Hepatocyte (in vitro differentiated cells): ENCODE measurements at regions not wholly inside any gene's neighbourhood (a gene's known extent, or its start where the extent isn't known, plus 50 kb on each side); places are given as distances from the start of the nearest gene placed in this dataset.

Source experiments
- DNase-seq: peaks from one replicate; pipeline ENCODE4 v3.0.0-alpha.2; 2016; ENCODE audit warnings: low spot score
- H2AFZ ChIP-seq: fragments of 200-600 bp; sonication (generic); 2 replicates; pipeline ENCODE4 v1.6.0; 2016; ENCODE audit warnings: antibody characterized with exemption, mild to moderate bottlenecking
- H3K27ac ChIP-seq: fragments of 200-600 bp; sonication (generic); 2 replicates; pipeline ENCODE4 v1.5.1; 2016; ENCODE audit warnings: mild to moderate bottlenecking
- H3K27me3 ChIP-seq: fragments of 200-600 bp; sonication (generic); 2 replicates; pipeline ENCODE4 v1.6.1; 2016
- H3K36me3 ChIP-seq: fragments of 200-600 bp; sonication (generic); replicated peaks from 2 replicates; pipeline ENCODE4 v1.5.1; 2016; ENCODE audit warnings: low read depth; ENCODE audit not compliant: insufficient read depth
- H3K4me1 ChIP-seq: fragments of 200-600 bp; sonication (generic); 2 replicates; pipeline ENCODE4 v1.5.1; 2016; ENCODE audit warnings: mild to moderate bottlenecking, moderate library complexity; ENCODE audit not compliant: insufficient read depth
- H3K4me2 ChIP-seq: fragments of 200-600 bp; sonication (generic); 2 replicates; pipeline ENCODE4 v1.6.0; 2016
- H3K4me3 ChIP-seq: fragments of 200-600 bp; sonication (generic); 2 replicates; pipeline ENCODE4 v1.5.1; 2016; ENCODE audit warnings: mild to moderate bottlenecking
- H3K79me2 ChIP-seq: fragments of 200-600 bp; sonication (generic); 2 replicates; pipeline ENCODE4 v1.6.0; 2017; ENCODE audit warnings: mild to moderate bottlenecking
- H3K9me2 ChIP-seq: fragments of 200-600 bp; sonication (generic); replicated peaks from 2 replicates; pipeline ENCODE4 v1.6.0; 2017; ENCODE audit warnings: mild to moderate bottlenecking; ENCODE audit not compliant: insufficient read depth
- H3K9me3 ChIP-seq: fragments of 200-600 bp; sonication (generic); 2 replicates; pipeline ENCODE4 v1.5.1; 2016; ENCODE audit warnings: low read depth, mild to moderate bottlenecking
- H4K20me1 ChIP-seq: fragments of 200-600 bp; sonication (generic); 2 replicates; pipeline ENCODE4 v1.6.0; 2016; ENCODE audit warnings: mild to moderate bottlenecking; ENCODE audit not compliant: insufficient read depth, poor library complexity, severe bottlenecking
- CTCF ChIP-seq: fragments of 200-600 bp; sonication (generic); IDR thresholded peaks from 2 replicates; pipeline ENCODE4 v1.5.1; 2016; ENCODE audit warnings: antibody characterized with exemption, mild to moderate bottlenecking; ENCODE audit not compliant: poor library complexity
- EZH2 ChIP-seq: fragments of 200-600 bp; sonication (generic); IDR thresholded peaks from 2 replicates; pipeline ENCODE4 v1.6.1; 2016; ENCODE audit warnings: antibody characterized with exemption, mild to moderate bottlenecking, borderline replicate concordance
- EZH2phosphoT487 ChIP-seq: fragments of 200-600 bp; sonication (generic); IDR thresholded peaks from one replicate; pipeline ENCODE4 v1.6.1; 2018; ENCODE audit warnings: antibody characterized with exemption, mild to moderate bottlenecking, low read depth, moderate library complexity; ENCODE audit not compliant: unreplicated experiment, severe bottlenecking
- WGBS: methylation state at CpG from one replicate; pipeline ENCODE4 v1.1.6; 2016; ENCODE audit warnings: low lambda C conversion rate; ENCODE audit errors: missing lambda C conversion rate; 5-methylcytosine and 5-hydroxymethylcytosine counted together

- TF ChIP-seq CTCF, result no peak
- TF ChIP-seq EZH2phosphoT487, result peak; percentile 39
Observed at GRCh38 chr10:29797616-29798015, 162.8 kb upstream of the SVIL start.

DNA sequence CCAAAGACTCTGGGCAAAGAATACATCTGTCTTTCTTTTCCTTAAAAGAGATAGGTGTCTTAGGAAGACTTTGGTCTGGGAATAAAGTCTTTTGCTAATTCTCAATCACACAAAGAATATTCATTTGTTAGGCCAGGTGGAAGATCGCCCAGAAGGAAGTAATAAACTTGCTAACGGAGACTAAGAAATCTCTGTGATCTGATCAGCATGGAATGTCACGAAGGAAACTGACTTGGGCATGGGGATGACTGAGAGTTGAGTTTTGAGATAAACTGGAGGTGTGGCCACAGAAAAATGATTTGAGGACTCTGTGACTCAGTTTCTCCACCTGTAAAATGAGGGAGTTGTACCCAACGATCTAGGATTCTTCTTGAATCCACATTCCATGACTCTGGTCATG lies 161.1 kb upstream of the SVIL start:
- Histone ChIP-seq H4K20me1 (no peaks in the 10 kb centered on the region), H2AFZ (no peak overlapping the region), H3K4me3 (no peak overlapping the region), H3K9me3 (no peaks in the 10 kb centered on the region), H3K4me2 (no peak overlapping the region), H3K79me2 (no peaks in the 10 kb centered on the region), H3K36me3 (no peaks in the 10 kb centered on the region), H3K27me3 (no peaks in the 10 kb centered on the region), H3K27ac (peak overlapping the region; percentile 72), H3K9me2 (no peaks in the 10 kb centered on the region), H3K4me1 (peaks cover 9% of the 10 kb centered on the region)
- no peak for TF ChIP-seq EZH2
- TF ChIP-seq CTCF, result no peak
- no peak for TF ChIP-seq EZH2phosphoT487
- no peak for DNase-seq
- 64% methylated on average over 4 of the region's 4 CpGs for WGBS

More at GRCh38 chr10:29797616-29798015, 162.8 kb upstream of the SVIL start:
- Histone ChIP-seq H3K9me3 (no peaks in the 10 kb centered on the region), H3K9me2 (no peaks in the 10 kb centered on the region), H4K20me1 (no peaks in the 10 kb centered on the region), H3K79me2 (no peaks in the 10 kb centered on the region), H3K4me2 (no peak overlapping the region), H3K4me1 (peaks cover 9% of the 10 kb centered on the region), H3K27me3 (no peaks in the 10 kb centered on the region), H3K4me3 (no peak overlapping the region), H2AFZ (no peak overlapping the region), H3K27ac (no peak overlapping the region), H3K36me3 (no peaks in the 10 kb centered on the region)
- 60% methylated on average over 2 of the region's 2 CpGs for WGBS
- DNase-seq, result no peak

- H3K4me2 ChIP-seq, result no peak overlapping the region
- peaks cover 9% of the 10 kb centered on the region for H3K4me1 ChIP-seq
- H3K36me3 ChIP-seq, result no peaks in the 10 kb centered on the region
- WGBS, result 54% methylated on average over 11 of the region's 11 CpGs
- DNase-seq, result no peak
- TF ChIP-seq EZH2phosphoT487 (no peak), EZH2 (no peak), CTCF (no peak)
- no peak overlapping the region for H2AFZ ChIP-seq
- no peaks in the 10 kb centered on the region for H3K9me3 ChIP-seq
- no peaks in the 10 kb centered on the region for H3K27me3 ChIP-seq
- peak overlapping the region; percentile 72 for H3K27ac ChIP-seq
- no peaks in the 10 kb centered on the region for H3K9me2 ChIP-seq
- H3K79me2 ChIP-seq, result no peaks in the 10 kb centered on the region
- no peak overlapping the region for H3K4me3 ChIP-seq
- H4K20me1 ChIP-seq, result no peaks in the 10 kb centered on the region
Observed at GRCh38 chr10:29794776-29795611, 160.2 kb upstream of the SVIL start.
